GM23338 (cell line): ENCODE measurements at regions not wholly inside any gene's neighbourhood (a gene's known extent, or its start where the extent isn't known, plus 50 kb on each side); places are given as distances from the start of the nearest gene placed in this dataset.

ENCODE experiments used
- ATAC-seq: fragments of 200-7000 bp; cut with Tn5 transposase; 3 replicates; pipeline ENCODE4 v1.9.1; 2020
- DNase-seq: peaks from one replicate; pipeline ENCODE4 v3.0.0-alpha.2; 2015; ENCODE audit warnings: low spot score
- H2AFZ ChIP-seq: fragments of 200-600 bp; sonication (generic); 2 replicates; pipeline ENCODE4 v1.8.0; 2016; ENCODE audit warnings: antibody characterized with exemption, mild to moderate bottlenecking, moderate library complexity
- H3F3A ChIP-seq: fragments of 200-600 bp; sonication (generic); replicated peaks from 2 replicates; pipeline ENCODE4 v1.8.0; 2017; ENCODE audit warnings: antibody characterized with exemption, mixed run types, low read depth
- H3K27ac ChIP-seq: fragments of 200-600 bp; sonication (generic); 2 replicates; pipeline ENCODE4 v1.6.1; 2016; ENCODE audit warnings: low read depth
- H3K27me3 ChIP-seq: fragments of 200-600 bp; sonication (generic); 2 replicates; pipeline ENCODE4 v1.8.0; 2016; ENCODE audit warnings: mild to moderate bottlenecking, mixed run types, moderate library complexity; ENCODE audit not compliant: insufficient read depth
- H3K36me3 ChIP-seq: fragments of 200-600 bp; sonication (generic); 2 replicates; pipeline ENCODE4 v1.8.0; 2016; ENCODE audit warnings: mild to moderate bottlenecking; ENCODE audit not compliant: insufficient read depth
- H3K4me1 ChIP-seq: fragments of 200-600 bp; sonication (generic); 2 replicates; pipeline ENCODE4 v1.8.0; 2016; ENCODE audit warnings: mild to moderate bottlenecking, moderate library complexity; ENCODE audit not compliant: insufficient read depth
- H3K4me2 ChIP-seq: fragments of 200-600 bp; sonication (generic); 2 replicates; pipeline ENCODE4 v1.7.1; 2017; ENCODE audit warnings: mixed run types
- H3K4me3 ChIP-seq: fragments of 200-600 bp; sonication (generic); 2 replicates; pipeline ENCODE4 v1.6.1; 2016; ENCODE audit warnings: mixed run types
- H3K79me2 ChIP-seq: fragments of 200-600 bp; sonication (generic); replicated peaks from 2 replicates; pipeline ENCODE4 v1.8.0; 2017; ENCODE audit warnings: mild to moderate bottlenecking; ENCODE audit not compliant: insufficient read depth
- H3K9me2 ChIP-seq: fragments of 200-600 bp; sonication (generic); 2 replicates; pipeline ENCODE4 v1.8.0; 2017; ENCODE audit not compliant: insufficient read depth
- H4K20me1 ChIP-seq: fragments of 200-600 bp; sonication (generic); replicated peaks from 2 replicates; pipeline ENCODE4 v1.8.0; 2017; ENCODE audit warnings: mild to moderate bottlenecking; ENCODE audit not compliant: insufficient read depth
- H3K27ac Mint-ChIP-seq: 2 replicates; pipeline ENCODE4 v1.8.0; 2020; ENCODE audit warnings: inconsistent platforms, mild to moderate bottlenecking, moderate library complexity, mixed read lengths
- H3K27me3 Mint-ChIP-seq: 3 replicates; pipeline ENCODE4 v1.8.0; 2022; ENCODE audit warnings: low read depth, mild to moderate bottlenecking, moderate library complexity, mixed read lengths, inconsistent platforms; ENCODE audit not compliant: insufficient read depth, poor library complexity
- H3K36me3 Mint-ChIP-seq: 3 replicates; pipeline ENCODE4 v1.8.0; 2021; ENCODE audit warnings: low read depth, mild to moderate bottlenecking, inconsistent platforms, moderate library complexity, mixed read lengths
- H3K4me1 Mint-ChIP-seq: 3 replicates; pipeline ENCODE4 v1.8.0; 2020; ENCODE audit warnings: mild to moderate bottlenecking, inconsistent platforms, mixed read lengths
- H3K4me3 Mint-ChIP-seq: 3 replicates; pipeline ENCODE4 v1.8.0; 2021; ENCODE audit warnings: moderate library complexity, mild to moderate bottlenecking, inconsistent platforms, mixed read lengths
- H3K9me3 Mint-ChIP-seq: 3 replicates; pipeline ENCODE4 v1.8.0; 2020; ENCODE audit warnings: moderate library complexity, mild to moderate bottlenecking, inconsistent platforms, mixed read lengths
- CREB1 ChIP-seq: fragments of 250-450 bp; sonication (Bioruptor Pico); IDR thresholded peaks from 2 replicates; pipeline ENCODE4 v1.5.0; 2020; ENCODE audit warnings: low read depth, mild to moderate bottlenecking, moderate library complexity
- CTCF ChIP-seq, 2 experiments: fragments of 200-600 bp in 1 of 2; sonication (generic) in 1 of 2; conservative IDR thresholded peaks; 2 replicates each; pipeline versions ENCODE4 v1.5.1 to v1.6.1; 2016 to 2017; ENCODE audit warnings: antibody characterized with exemption in 2 of 2, low read depth in 2 of 2, mild to moderate bottlenecking in 2 of 2, moderate library complexity in 1 of 2
- JUNB ChIP-seq: IDR thresholded peaks from one replicate; pipeline ENCODE4 v1.6.1; 2016; ENCODE audit warnings: antibody characterized with exemption; ENCODE audit not compliant: unreplicated experiment
- POLR2AphosphoS5 ChIP-seq: IDR thresholded peaks from 2 replicates; pipeline ENCODE4 v1.6.1; 2016; ENCODE audit warnings: antibody characterized with exemption, low read depth
- STAT1 ChIP-seq: IDR thresholded peaks from one replicate; pipeline ENCODE4 v1.6.1; 2016; ENCODE audit warnings: antibody characterized with exemption; ENCODE audit not compliant: unreplicated experiment
- ZNF462 ChIP-seq: fragments of 250-450 bp; sonication (Bioruptor Pico); IDR thresholded peaks from 2 replicates; pipeline ENCODE4 v1.5.0; 2020; ENCODE audit warnings: mild to moderate bottlenecking, moderate library complexity
- TF ChIP-seq, protein P1 (sequence below): IDR thresholded peaks from one replicate; pipeline ENCODE4 v1.6.1; 2018; ENCODE audit warnings: antibody characterized with exemption; ENCODE audit not compliant: unreplicated experiment
- TF ChIP-seq, protein P2 (sequence below): IDR thresholded peaks from 2 replicates; pipeline ENCODE4 v1.6.1; 2016; ENCODE audit warnings: antibody characterized with exemption

- TF ChIP-seq CTCF (conservative IDR thresholded peaks at IDR 0.05; ENCODE audit: low read depth in 2 of 2) (no peak), JUNB (no peak), POLR2AphosphoS5 (no peak)
- TF ChIP-seq, protein P1, sequence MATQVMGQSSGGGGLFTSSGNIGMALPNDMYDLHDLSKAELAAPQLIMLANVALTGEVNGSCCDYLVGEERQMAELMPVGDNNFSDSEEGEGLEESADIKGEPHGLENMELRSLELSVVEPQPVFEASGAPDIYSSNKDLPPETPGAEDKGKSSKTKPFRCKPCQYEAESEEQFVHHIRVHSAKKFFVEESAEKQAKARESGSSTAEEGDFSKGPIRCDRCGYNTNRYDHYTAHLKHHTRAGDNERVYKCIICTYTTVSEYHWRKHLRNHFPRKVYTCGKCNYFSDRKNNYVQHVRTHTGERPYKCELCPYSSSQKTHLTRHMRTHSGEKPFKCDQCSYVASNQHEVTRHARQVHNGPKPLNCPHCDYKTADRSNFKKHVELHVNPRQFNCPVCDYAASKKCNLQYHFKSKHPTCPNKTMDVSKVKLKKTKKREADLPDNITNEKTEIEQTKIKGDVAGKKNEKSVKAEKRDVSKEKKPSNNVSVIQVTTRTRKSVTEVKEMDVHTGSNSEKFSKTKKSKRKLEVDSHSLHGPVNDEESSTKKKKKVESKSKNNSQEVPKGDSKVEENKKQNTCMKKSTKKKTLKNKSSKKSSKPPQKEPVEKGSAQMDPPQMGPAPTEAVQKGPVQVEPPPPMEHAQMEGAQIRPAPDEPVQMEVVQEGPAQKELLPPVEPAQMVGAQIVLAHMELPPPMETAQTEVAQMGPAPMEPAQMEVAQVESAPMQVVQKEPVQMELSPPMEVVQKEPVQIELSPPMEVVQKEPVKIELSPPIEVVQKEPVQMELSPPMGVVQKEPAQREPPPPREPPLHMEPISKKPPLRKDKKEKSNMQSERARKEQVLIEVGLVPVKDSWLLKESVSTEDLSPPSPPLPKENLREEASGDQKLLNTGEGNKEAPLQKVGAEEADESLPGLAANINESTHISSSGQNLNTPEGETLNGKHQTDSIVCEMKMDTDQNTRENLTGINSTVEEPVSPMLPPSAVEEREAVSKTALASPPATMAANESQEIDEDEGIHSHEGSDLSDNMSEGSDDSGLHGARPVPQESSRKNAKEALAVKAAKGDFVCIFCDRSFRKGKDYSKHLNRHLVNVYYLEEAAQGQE: no peak
These were observed 74.9 kb upstream of the ARL4C start (continued) for GRCh38 chr2:234571620-234572407.

DNA sequence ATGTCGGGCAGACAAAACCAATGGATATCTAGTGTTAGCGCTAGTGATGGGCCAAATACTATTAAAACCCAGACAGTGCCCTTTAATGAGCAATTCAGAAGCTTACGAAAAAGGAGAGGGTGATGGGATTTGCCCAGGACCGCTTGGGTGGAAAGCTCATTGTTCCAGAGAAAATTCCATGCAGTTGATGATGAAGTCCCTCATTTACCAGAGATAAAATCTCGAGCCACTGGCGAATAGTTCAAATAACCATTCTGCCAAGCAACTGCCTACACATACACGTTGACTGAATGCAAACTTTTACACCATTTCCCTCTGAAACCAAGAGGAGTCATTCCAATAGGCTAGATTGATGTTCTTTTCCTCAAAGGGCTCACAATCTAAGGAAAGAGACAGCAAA, 73.6 kb upstream of the ARL4C start:
- peaks cover 5% of the 10 kb centered on the region for H3K27me3 Mint-ChIP-seq
- no peaks in the 10 kb centered on the region for H3K36me3 ChIP-seq
- H3K4me1 ChIP-seq: no peaks in the 10 kb centered on the region; the same call in 1 of the 2 replicates
- H3K4me2 ChIP-seq: no peak overlapping the region
- peaks cover 2% of the 10 kb centered on the region; the same call in 1 of the 3 replicates for H3K4me1 Mint-ChIP-seq
- H3K9me3 Mint-ChIP-seq: peaks cover 3% of the 10 kb centered on the region; the same call in 1 of the 3 replicates
- no peak overlapping the region for H3K4me3 Mint-ChIP-seq
- ATAC-seq (no peak), DNase-seq (no peak)
- H3F3A ChIP-seq: no peaks in the 10 kb centered on the region
- no peak overlapping the region for H2AFZ ChIP-seq
- no peaks in the 10 kb centered on the region for H3K27me3 ChIP-seq
- no peak overlapping the region for H3K4me3 ChIP-seq
- no peaks in the 10 kb centered on the region for H3K79me2 ChIP-seq
- no peak overlapping the region for H3K27ac ChIP-seq
- H3K36me3 Mint-ChIP-seq: peaks cover 4% of the 10 kb centered on the region; the same call in 2 of the 3 replicates
- no peak overlapping the region for H3K27ac Mint-ChIP-seq
- H3K9me2 ChIP-seq: 0 out of 2 replicates have a peak, but pooled peaks cover 13% of the 10 kb centered on the region
- H4K20me1 ChIP-seq: no peaks in the 10 kb centered on the region
- TF ChIP-seq CTCF (conservative IDR thresholded peaks at IDR 0.05; ENCODE audit: low read depth in 2 of 2) (no peak), POLR2AphosphoS5 (no peak), CREB1 (CRISPR knock-in tag) (no peak), STAT1 (no peak), ZNF462 (CRISPR knock-in tag) (no peak), JUNB (no peak)
- TF ChIP-seq, protein P2, sequence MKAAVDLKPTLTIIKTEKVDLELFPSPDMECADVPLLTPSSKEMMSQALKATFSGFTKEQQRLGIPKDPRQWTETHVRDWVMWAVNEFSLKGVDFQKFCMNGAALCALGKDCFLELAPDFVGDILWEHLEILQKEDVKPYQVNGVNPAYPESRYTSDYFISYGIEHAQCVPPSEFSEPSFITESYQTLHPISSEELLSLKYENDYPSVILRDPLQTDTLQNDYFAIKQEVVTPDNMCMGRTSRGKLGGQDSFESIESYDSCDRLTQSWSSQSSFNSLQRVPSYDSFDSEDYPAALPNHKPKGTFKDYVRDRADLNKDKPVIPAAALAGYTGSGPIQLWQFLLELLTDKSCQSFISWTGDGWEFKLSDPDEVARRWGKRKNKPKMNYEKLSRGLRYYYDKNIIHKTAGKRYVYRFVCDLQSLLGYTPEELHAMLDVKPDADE: no peak
